Nephron (organoid): ENCODE measurements at regions not wholly inside any gene's neighbourhood (a gene's known extent, or its start where the extent isn't known, plus 50 kb on each side); places are given as distances from the start of the nearest gene placed in this dataset.

Source experiments
- H3K27ac Mint-ChIP-seq, 3 experiments: 2 replicates each; pipeline ENCODE4 v1.8.0; 2020; ENCODE audit warnings: mixed read lengths in 3 of 3, mild to moderate bottlenecking in 2 of 3, moderate library complexity in 1 of 3
- H3K27me3 Mint-ChIP-seq: 2 replicates; pipeline ENCODE4 v1.8.0; 2021; ENCODE audit warnings: low read depth, mild to moderate bottlenecking, moderate library complexity, mixed read lengths
- H3K36me3 Mint-ChIP-seq: 2 replicates; pipeline ENCODE4 v1.8.0; 2020; ENCODE audit warnings: low read depth, mixed read lengths
- H3K4me1 Mint-ChIP-seq: 2 replicates; pipeline ENCODE4 v1.8.0; 2020; ENCODE audit warnings: mixed read lengths
- H3K4me3 Mint-ChIP-seq, 3 experiments: 2 replicates each; pipeline ENCODE4 v1.8.0; 2020; ENCODE audit warnings: mild to moderate bottlenecking in 3 of 3, mixed read lengths in 3 of 3, moderate library complexity in 2 of 3
- H3K9me3 Mint-ChIP-seq: 2 replicates; pipeline ENCODE4 v1.8.0; 2020; ENCODE audit warnings: mixed read lengths
- CTCF ChIP-seq, 3 experiments: fragments of 200-600 bp; sonication (generic); IDR thresholded peaks; one replicate each; pipeline ENCODE4 v1.5.0; 2021; ENCODE audit warnings: antibody characterized with exemption in 3 of 3; ENCODE audit not compliant: unreplicated experiment in 3 of 3

- Mint-ChIP-seq H3K27ac (peak overlapping the region in 1 of 3 experiments; percentile 2), H3K27me3 (peaks cover 4% of the 10 kb centered on the region), H3K9me3 (no peaks in the 10 kb centered on the region), H3K36me3 (no peaks in the 10 kb centered on the region), H3K4me1 (peaks cover 24% of the 10 kb centered on the region), H3K4me3 (no peak overlapping the region)
- TF ChIP-seq CTCF (IDR thresholded peaks at IDR 0.05; ENCODE audit: unreplicated experiment in 3 of 3): no peak
Measured at GRCh38 chr6:84350397-84350796, 123.0 kb upstream of the CEP162 start.

- Mint-ChIP-seq H3K36me3 (no peaks in the 10 kb centered on the region), H3K4me1 (peaks cover 28% of the 10 kb centered on the region), H3K9me3 (no peaks in the 10 kb centered on the region), H3K4me3 (no peak overlapping the region), H3K27me3 (peaks cover 7% of the 10 kb centered on the region), H3K27ac (no peak overlapping the region)
- TF ChIP-seq CTCF (IDR thresholded peaks at IDR 0.05; ENCODE audit: unreplicated experiment in 3 of 3): no peak
Measured at GRCh38 chr6:84349542-84349941, 122.1 kb upstream of the CEP162 start.

- Mint-ChIP-seq H3K27me3 (peaks cover 7% of the 10 kb centered on the region), H3K27ac (no peak overlapping the region), H3K9me3 (peaks cover 2% of the 10 kb centered on the region), H3K4me3 (no peak overlapping the region), H3K4me1 (peaks cover 26% of the 10 kb centered on the region), H3K36me3 (no peaks in the 10 kb centered on the region)
- TF ChIP-seq CTCF (IDR thresholded peaks at IDR 0.05; ENCODE audit: unreplicated experiment in 3 of 3): no peak
Measured at GRCh38 chr6:84348801-84349200, 121.4 kb upstream of the CEP162 start.

- H3K9me3 Mint-ChIP-seq: peaks cover 4% of the 10 kb centered on the region
- no peaks in the 10 kb centered on the region for H3K36me3 Mint-ChIP-seq
- peaks cover 7% of the 10 kb centered on the region for H3K27me3 Mint-ChIP-seq
- TF ChIP-seq CTCF (IDR thresholded peaks at IDR 0.05; ENCODE audit: unreplicated experiment in 3 of 3): no peak
- no peak overlapping the region for H3K27ac Mint-ChIP-seq
- no peak overlapping the region for H3K4me3 Mint-ChIP-seq
- H3K4me1 Mint-ChIP-seq: peaks cover 22% of the 10 kb centered on the region
Measured at GRCh38 chr6:84346372-84346771, 118.9 kb upstream of the CEP162 start.

- Mint-ChIP-seq H3K4me3 (no peak overlapping the region), H3K36me3 (no peaks in the 10 kb centered on the region), H3K27ac (no peak overlapping the region), H3K27me3 (peaks cover 7% of the 10 kb centered on the region), H3K4me1 (peaks cover 5% of the 10 kb centered on the region), H3K9me3 (peaks cover 9% of the 10 kb centered on the region)
- no peak for TF ChIP-seq CTCF (IDR thresholded peaks at IDR 0.05; ENCODE audit: unreplicated experiment in 3 of 3)
Measured at GRCh38 chr6:84344005-84344404, 116.6 kb upstream of the CEP162 start.

GRCh38 chr6:84340422-84340821 is 113.0 kb upstream of the CEP162 start:
- Mint-ChIP-seq H3K27me3 (peaks cover 3% of the 10 kb centered on the region), H3K4me3 (no peak overlapping the region), H3K36me3 (no peaks in the 10 kb centered on the region), H3K4me1 (peaks cover 5% of the 10 kb centered on the region), H3K9me3 (peaks cover 37% of the 10 kb centered on the region), H3K27ac (no peak overlapping the region)
- TF ChIP-seq CTCF (IDR thresholded peaks at IDR 0.05; ENCODE audit: unreplicated experiment in 3 of 3): no peak
